Spleen (tissue), 7 donors: ENCODE measurements at regions not wholly inside any gene's neighbourhood (a gene's known extent, or its start where the extent isn't known, plus 50 kb on each side); places are given as distances from the start of the nearest gene placed in this dataset.

Experiments
- POLR2A ChIP-seq, 3 donors: fragments of 450-650 bp; IDR thresholded peaks; one replicate each; pipeline ENCODE4 v1.5.1; 2017; ENCODE audit warnings: antibody characterized with exemption in 3 of 3, mild to moderate bottlenecking in 1 of 3
- POLR2AphosphoS5 ChIP-seq, 3 donors: sonication (generic); formaldehyde crosslinking; IDR thresholded peaks; one replicate each; pipeline ENCODE4 v1.5.1; 2017; ENCODE audit warnings: antibody characterized with exemption in 3 of 3
- TF ChIP-seq, protein P1 (sequence below), 11 experiments: fragments of 200-600 bp in 7 of 11; fragments of 450-650 bp in 4 of 11; sonication (generic) in 4 of 11; IDR thresholded peaks in 8 of 11; conservative IDR thresholded peaks in 3 of 11; 1 replicate in 7 of 11; 2 replicates in 4 of 11; pipeline versions ENCODE4 v1.4.0 to v1.8.0; 2016 to 2021; ENCODE audit warnings: antibody characterized with exemption in 11 of 11, inconsistent platforms in 4 of 11, mild to moderate bottlenecking in 1 of 11
- donor health status: DM: no; HTN: no; CAD: no; lungs with moderate emphysema.
- donor health status: DM: no; HTN: no; CAD: no.
- donor health status: DM: no; HTN: no; CAD: no.

DNA sequence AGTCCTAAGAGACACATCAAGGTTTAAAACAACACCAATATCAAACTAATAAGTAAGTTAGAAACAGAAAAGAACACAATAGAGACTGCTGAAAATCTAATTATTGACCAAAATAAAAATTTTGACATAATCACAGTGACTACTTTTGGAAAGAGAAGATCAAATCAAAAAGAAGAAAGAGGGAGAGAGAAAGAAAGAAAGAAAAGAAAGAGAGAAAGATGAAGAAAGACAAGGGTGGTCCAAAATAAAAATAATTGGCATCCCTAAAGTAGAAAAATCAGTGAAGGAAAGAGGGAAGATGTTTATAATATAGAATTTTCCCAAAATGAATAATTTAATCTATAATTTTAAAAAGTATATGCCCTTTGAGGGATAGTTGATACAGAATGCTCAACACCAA lies 118.8 kb upstream of the VIPR2 start:
- TF ChIP-seq, protein P1, sequence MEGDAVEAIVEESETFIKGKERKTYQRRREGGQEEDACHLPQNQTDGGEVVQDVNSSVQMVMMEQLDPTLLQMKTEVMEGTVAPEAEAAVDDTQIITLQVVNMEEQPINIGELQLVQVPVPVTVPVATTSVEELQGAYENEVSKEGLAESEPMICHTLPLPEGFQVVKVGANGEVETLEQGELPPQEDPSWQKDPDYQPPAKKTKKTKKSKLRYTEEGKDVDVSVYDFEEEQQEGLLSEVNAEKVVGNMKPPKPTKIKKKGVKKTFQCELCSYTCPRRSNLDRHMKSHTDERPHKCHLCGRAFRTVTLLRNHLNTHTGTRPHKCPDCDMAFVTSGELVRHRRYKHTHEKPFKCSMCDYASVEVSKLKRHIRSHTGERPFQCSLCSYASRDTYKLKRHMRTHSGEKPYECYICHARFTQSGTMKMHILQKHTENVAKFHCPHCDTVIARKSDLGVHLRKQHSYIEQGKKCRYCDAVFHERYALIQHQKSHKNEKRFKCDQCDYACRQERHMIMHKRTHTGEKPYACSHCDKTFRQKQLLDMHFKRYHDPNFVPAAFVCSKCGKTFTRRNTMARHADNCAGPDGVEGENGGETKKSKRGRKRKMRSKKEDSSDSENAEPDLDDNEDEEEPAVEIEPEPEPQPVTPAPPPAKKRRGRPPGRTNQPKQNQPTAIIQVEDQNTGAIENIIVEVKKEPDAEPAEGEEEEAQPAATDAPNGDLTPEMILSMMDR (IDR thresholded peaks at IDR 0.05 in 8 of 11, conservative IDR thresholded peaks at IDR 0.05 in 3 of 11): no peak
- no peak for TF ChIP-seq POLR2A (IDR thresholded peaks at IDR 0.05)
- TF ChIP-seq POLR2AphosphoS5 (IDR thresholded peaks at IDR 0.05): no peak
